Gastrocnemius medialis (tissue), 4 donors: ENCODE measurements at regions not wholly inside any gene's neighbourhood (a gene's known extent, or its start where the extent isn't known, plus 50 kb on each side); places are given as distances from the start of the nearest gene placed in this dataset.

Experiments
- ATAC-seq, 2 donors: fragments of 150-250 bp; one replicate each; pipeline ENCODE4 v1.9.1; 2016
- DNase-seq, 2 donors: peaks; one replicate each; pipeline ENCODE4 v3.0.0-alpha.2; 2019
- H3K27ac ChIP-seq, 4 donors: fragments of 200-600 bp; sonication (generic); 1 replicate in 1 of 4; 2 replicates in 3 of 4; pipeline ENCODE4 v1.5.1; 2016 to 2018; ENCODE audit warnings: mild to moderate bottlenecking in 2 of 4, moderate library complexity in 1 of 4
- H3K27me3 ChIP-seq, 3 donors: fragments of 200-600 bp; sonication (generic) in 2 of 3; 1 replicate in 1 of 3; 2 replicates in 2 of 3; pipeline versions ENCODE4 v1.5.1 to v1.6.0; 2016 to 2019; ENCODE audit warnings: mild to moderate bottlenecking in 1 of 3, moderate library complexity in 1 of 3
- H3K36me3 ChIP-seq, 2 donors: fragments of 200-600 bp; sonication (generic) in 1 of 2; one replicate each; pipeline ENCODE4 v1.5.1; 2017 to 2018
- H3K4me1 ChIP-seq, 2 donors: fragments of 200-600 bp; sonication (generic) in 1 of 2; one replicate each; pipeline ENCODE4 v1.5.1; 2016 to 2017; ENCODE audit warnings: mild to moderate bottlenecking in 2 of 2
- H3K4me3 ChIP-seq, 4 donors: fragments of 200-600 bp; sonication (generic) in 3 of 4; 1 replicate in 1 of 4; 2 replicates in 3 of 4; pipeline ENCODE4 v1.5.1; 2016 to 2019; ENCODE audit warnings: mild to moderate bottlenecking in 2 of 4
- H3K9me3 ChIP-seq, 3 donors: fragments of 200-600 bp; sonication (generic) in 2 of 3; 1 replicate in 1 of 3; 2 replicates in 2 of 3; pipeline ENCODE4 v1.5.1; 2016 to 2019
- POLR2A ChIP-seq, 2 donors: fragments of 450-650 bp; IDR thresholded peaks; one replicate each; pipeline ENCODE4 v1.6.1; 2017; ENCODE audit warnings: antibody characterized with exemption in 2 of 2, mild to moderate bottlenecking in 2 of 2, moderate library complexity in 2 of 2
- in situ Hi-C, 4 donors: fragments of 200-750 bp; cut with MboI; loops; one replicate each; pipeline versions ENCODE4 v1.15.0 to v1.8.0; 2017; ENCODE audit warnings: low sequenced_read_pairs in 4 of 4
- intact Hi-C: fragments of 100-400 bp; cut with DNase I; formaldehyde crosslinking; loops from one replicate; pipeline ENCODE4 v1.15.1; 2023; ENCODE audit warnings: low total_unique reads
- TF ChIP-seq, protein P1 (sequence below), 5 experiments: fragments of 450-650 bp in 3 of 5; fragments of 200-600 bp in 2 of 5; sonication (generic) in 2 of 5; IDR thresholded peaks in 4 of 5; conservative IDR thresholded peaks in 1 of 5; 1 replicate in 4 of 5; 2 replicates in 1 of 5; pipeline ENCODE4 v1.5.1; 2016 to 2019; ENCODE audit warnings: antibody characterized with exemption in 5 of 5, mild to moderate bottlenecking in 3 of 5, moderate library complexity in 3 of 5

DNA sequence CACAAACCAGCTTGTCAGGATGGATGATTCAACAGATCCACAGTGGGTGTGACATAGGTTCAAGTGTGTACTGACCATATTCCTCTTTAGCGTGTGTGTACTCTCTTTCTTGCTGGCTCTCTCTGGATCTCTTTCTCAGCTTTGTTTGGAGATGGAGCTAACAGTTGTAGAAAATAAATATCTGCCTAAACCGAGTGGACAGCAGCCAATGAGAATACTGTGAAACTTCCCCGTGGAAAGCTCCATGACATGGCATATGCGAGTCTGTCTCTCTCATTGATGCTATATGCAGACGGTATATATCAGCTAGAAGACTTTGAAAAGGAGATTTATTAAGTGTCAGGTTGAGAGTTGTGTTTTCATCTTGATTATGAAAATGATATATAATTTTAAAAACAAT lies 406.5 kb upstream of the SUCLG2 start:
- Histone ChIP-seq H3K4me1 (no peaks in the 10 kb centered on the region), H3K9me3 (no peaks in the 10 kb centered on the region), H3K36me3 (no peaks in the 10 kb centered on the region), H3K27ac (no peak overlapping the region), H3K4me3 (no peak overlapping the region), H3K27me3 (no peaks in the 10 kb centered on the region)
- TF ChIP-seq, protein P1, sequence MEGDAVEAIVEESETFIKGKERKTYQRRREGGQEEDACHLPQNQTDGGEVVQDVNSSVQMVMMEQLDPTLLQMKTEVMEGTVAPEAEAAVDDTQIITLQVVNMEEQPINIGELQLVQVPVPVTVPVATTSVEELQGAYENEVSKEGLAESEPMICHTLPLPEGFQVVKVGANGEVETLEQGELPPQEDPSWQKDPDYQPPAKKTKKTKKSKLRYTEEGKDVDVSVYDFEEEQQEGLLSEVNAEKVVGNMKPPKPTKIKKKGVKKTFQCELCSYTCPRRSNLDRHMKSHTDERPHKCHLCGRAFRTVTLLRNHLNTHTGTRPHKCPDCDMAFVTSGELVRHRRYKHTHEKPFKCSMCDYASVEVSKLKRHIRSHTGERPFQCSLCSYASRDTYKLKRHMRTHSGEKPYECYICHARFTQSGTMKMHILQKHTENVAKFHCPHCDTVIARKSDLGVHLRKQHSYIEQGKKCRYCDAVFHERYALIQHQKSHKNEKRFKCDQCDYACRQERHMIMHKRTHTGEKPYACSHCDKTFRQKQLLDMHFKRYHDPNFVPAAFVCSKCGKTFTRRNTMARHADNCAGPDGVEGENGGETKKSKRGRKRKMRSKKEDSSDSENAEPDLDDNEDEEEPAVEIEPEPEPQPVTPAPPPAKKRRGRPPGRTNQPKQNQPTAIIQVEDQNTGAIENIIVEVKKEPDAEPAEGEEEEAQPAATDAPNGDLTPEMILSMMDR (IDR thresholded peaks at IDR 0.05 in 4 of 5, conservative IDR thresholded peaks at IDR 0.05 in 1 of 5): no peak
- TF ChIP-seq POLR2A (IDR thresholded peaks at IDR 0.05): no peak
- no peak for ATAC-seq
- in situ Hi-C loops: no loop called here
- no peak for DNase-seq
- intact Hi-C loops: no loop called here

DNA sequence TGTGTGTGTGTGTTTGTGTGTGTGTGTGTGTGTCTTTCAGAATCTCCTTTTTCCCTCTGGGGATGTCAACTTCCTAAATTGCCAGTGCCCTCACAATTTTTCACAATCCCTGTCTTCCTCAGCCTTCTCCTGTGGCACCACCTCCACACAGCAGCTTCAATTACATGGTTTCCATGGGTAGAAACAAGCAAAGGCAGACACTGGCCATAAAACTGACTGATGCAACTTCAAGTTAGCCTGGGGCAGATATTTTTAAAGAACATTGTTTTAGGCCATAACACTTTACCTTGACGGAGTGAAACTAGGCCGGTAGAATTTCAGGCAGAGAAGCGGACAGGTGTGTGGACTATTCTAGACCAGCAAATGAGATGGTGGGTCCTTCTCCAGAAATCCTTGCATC lies 405.8 kb upstream of the SUCLG2 start:
- Histone ChIP-seq H3K27ac (no peak overlapping the region), H3K27me3 (no peaks in the 10 kb centered on the region), H3K4me3 (no peak overlapping the region), H3K36me3 (no peaks in the 10 kb centered on the region), H3K9me3 (no peaks in the 10 kb centered on the region), H3K4me1 (no peaks in the 10 kb centered on the region)
- DNase-seq (no peak), ATAC-seq (no peak)
- intact Hi-C loops (no loop called here), in situ Hi-C loops (no loop called here)
- TF ChIP-seq, protein P1 (IDR thresholded peaks at IDR 0.05 in 4 of 5, conservative IDR thresholded peaks at IDR 0.05 in 1 of 5): no peak
- no peak for TF ChIP-seq POLR2A (IDR thresholded peaks at IDR 0.05)

DNA sequence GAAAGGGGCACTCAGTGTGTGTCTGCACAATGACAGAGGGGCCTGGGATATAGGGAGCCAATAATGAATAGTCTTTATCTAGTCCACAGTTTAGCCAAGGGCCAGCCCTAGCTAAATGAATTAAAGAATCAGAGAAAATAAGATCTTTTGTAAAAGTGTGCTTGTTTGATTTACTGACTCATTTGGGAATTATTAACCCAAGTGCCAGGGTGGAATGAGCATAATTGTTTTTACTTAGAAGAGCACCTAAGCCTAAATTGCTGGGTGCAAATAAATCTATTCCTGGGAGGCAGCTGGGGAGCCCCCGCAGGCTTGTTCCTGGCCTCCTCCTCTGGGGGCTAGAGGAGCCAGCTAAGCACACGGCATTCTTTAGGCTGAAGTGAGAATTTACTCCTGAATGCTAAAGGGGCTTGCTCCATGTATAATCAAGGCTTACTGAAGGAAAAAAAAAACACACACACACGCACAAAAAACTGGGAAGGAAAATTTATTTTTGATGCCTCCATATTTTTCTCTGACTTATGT lies 405.3 kb upstream of the SUCLG2 start:
- Histone ChIP-seq H3K9me3 (no peaks in the 10 kb centered on the region), H3K4me3 (no peak overlapping the region), H3K36me3 (no peaks in the 10 kb centered on the region), H3K4me1 (no peaks in the 10 kb centered on the region), H3K27ac (no peak overlapping the region), H3K27me3 (no peaks in the 10 kb centered on the region)
- in situ Hi-C loops: no loop called here
- DNase-seq (no peak), ATAC-seq (no peak)
- intact Hi-C loops: no loop called here
- TF ChIP-seq, protein P1 (IDR thresholded peaks at IDR 0.05 in 4 of 5, conservative IDR thresholded peaks at IDR 0.05 in 1 of 5): no peak
- TF ChIP-seq POLR2A (IDR thresholded peaks at IDR 0.05): no peak

DNA sequence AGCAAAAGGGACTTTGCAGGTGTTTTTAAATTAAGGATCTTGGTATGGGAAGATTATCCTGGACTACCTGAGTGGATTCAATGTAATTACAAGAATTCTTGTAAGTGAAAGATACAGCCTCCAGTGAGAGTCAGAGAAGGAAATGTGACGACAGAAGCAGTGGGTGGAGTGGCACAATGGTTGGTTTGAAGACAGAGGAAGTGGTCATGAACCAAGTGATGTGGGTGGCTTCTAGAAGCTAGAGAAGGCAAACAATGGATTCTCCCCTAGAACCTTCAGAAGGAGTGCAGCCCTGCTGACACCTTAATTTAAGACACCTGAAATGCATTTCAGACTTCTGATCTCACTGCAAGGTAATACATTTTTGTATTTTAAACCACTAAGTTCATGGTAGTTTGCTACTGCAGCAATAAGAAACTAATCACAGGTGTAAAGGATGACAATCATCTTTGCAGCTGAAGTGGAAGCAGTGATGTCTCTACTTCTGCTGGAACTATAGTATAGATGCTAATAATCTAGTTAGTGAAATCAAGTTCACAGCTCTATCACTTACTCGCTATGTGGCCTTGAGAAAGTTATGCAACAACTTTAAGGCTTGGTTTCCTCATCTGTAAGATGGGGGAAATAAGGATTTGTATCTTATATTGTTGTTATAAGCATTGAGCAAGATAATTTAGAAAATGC lies 403.4 kb upstream of the SUCLG2 start:
- in situ Hi-C loops (no loop called here), intact Hi-C loops (no loop called here)
- Histone ChIP-seq H3K36me3 (no peaks in the 10 kb centered on the region), H3K4me3 (no peak overlapping the region), H3K4me1 (no peaks in the 10 kb centered on the region), H3K27ac (no peak overlapping the region), H3K9me3 (no peaks in the 10 kb centered on the region), H3K27me3 (no peaks in the 10 kb centered on the region)
- ATAC-seq: no peak
- no peak for DNase-seq
- TF ChIP-seq, protein P1 (IDR thresholded peaks at IDR 0.05 in 4 of 5, conservative IDR thresholded peaks at IDR 0.05 in 1 of 5): no peak
- TF ChIP-seq POLR2A (IDR thresholded peaks at IDR 0.05): no peak

DNA sequence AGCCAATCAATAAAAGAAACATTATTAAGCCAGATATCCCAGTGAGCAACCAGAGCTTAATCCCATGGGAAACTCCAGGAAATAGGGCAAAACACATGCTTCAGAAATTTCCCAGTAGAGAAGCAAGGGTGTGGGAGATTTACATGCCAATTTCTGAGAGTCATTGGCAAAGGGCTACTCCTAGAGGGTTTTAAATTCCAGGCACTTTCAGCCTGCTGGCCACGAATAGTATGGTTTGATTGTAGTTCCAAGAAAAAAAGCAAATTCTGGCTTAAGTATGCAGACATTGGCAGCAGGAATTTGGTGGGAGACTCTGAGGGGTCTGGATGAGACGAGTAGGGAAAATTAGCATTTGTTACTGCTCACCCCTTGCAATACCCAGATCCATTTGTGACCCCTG lies 402.1 kb upstream of the SUCLG2 start:
- DNase-seq: no peak
- H3K36me3 ChIP-seq: no peaks in the 10 kb centered on the region
- no peaks in the 10 kb centered on the region for H3K4me1 ChIP-seq
- no peaks in the 10 kb centered on the region for H3K9me3 ChIP-seq
- H3K27me3 ChIP-seq: no peaks in the 10 kb centered on the region
- in situ Hi-C loops: no loop called here
- no peak for ATAC-seq
- intact Hi-C loops: no loop called here
- no peak overlapping the region for H3K27ac ChIP-seq
- H3K4me3 ChIP-seq: no peak overlapping the region
- TF ChIP-seq POLR2A (IDR thresholded peaks at IDR 0.05): no peak
- TF ChIP-seq, protein P1 (IDR thresholded peaks at IDR 0.05 in 4 of 5, conservative IDR thresholded peaks at IDR 0.05 in 1 of 5): no peak
